ENCODE measurements at regions not wholly inside any gene's neighbourhood (a gene's known extent, or its start where the extent isn't known, plus 50 kb on each side); places are given as distances from the start of the nearest gene placed in this dataset.

- no peak for DNase-seq (ENCODE audit: low spot score)
- intact Hi-C loops (cut with DNase I): no loop called here
- Histone ChIP-seq H3K9me3 (no peaks in the 10 kb centered on the region), H3K27me3 (replicated peaks; ENCODE audit: insufficient read depth) (no peaks in the 10 kb centered on the region), H3K4me3 (no peak overlapping the region), H3K27ac (no peak overlapping the region), H3K4me1 (replicated peaks) (no peaks in the 10 kb centered on the region), H3K36me3 (no peaks in the 10 kb centered on the region)
- no peak for TF ChIP-seq POLR2AphosphoS5 (IDR thresholded peaks at IDR 0.05)
- TF ChIP-seq CTCF (IDR thresholded peaks at IDR 0.05): no peak
- no peak for TF ChIP-seq POLR2A (IDR thresholded peaks at IDR 0.05)
Observed at GRCh38 chr9:29038332-29038731, 1465.1 kb upstream of the C9orf72 start.

- TF ChIP-seq POLR2A (IDR thresholded peaks at IDR 0.05): no peak
- no peak for TF ChIP-seq POLR2AphosphoS5 (IDR thresholded peaks at IDR 0.05)
- no peak for TF ChIP-seq CTCF (IDR thresholded peaks at IDR 0.05)
- Histone ChIP-seq H3K4me1 (replicated peaks) (no peaks in the 10 kb centered on the region), H3K27me3 (replicated peaks; ENCODE audit: insufficient read depth) (no peaks in the 10 kb centered on the region), H3K27ac (no peak overlapping the region), H3K36me3 (no peaks in the 10 kb centered on the region), H3K9me3 (no peaks in the 10 kb centered on the region), H3K4me3 (no peak overlapping the region)
- WGBS: 81% methylated on average over 2 of the region's 2 CpGs
- intact Hi-C loops (cut with DNase I): no loop called here
- DNase-seq (ENCODE audit: low spot score): no peak
Observed at GRCh38 chr9:29039258-29039657, 1466.0 kb upstream of the C9orf72 start.

- Histone ChIP-seq H3K4me1 (replicated peaks) (no peaks in the 10 kb centered on the region), H3K27me3 (replicated peaks; ENCODE audit: insufficient read depth) (no peaks in the 10 kb centered on the region), H3K9me3 (no peaks in the 10 kb centered on the region), H3K36me3 (no peaks in the 10 kb centered on the region), H3K27ac (no peak overlapping the region), H3K4me3 (no peak overlapping the region)
- intact Hi-C loops (cut with DNase I): no loop called here
- 73% methylated on average over 1 of the region's 1 CpG for WGBS
- no peak for DNase-seq (ENCODE audit: low spot score)
- TF ChIP-seq CTCF (IDR thresholded peaks at IDR 0.05) (no peak), POLR2A (IDR thresholded peaks at IDR 0.05) (no peak), POLR2AphosphoS5 (IDR thresholded peaks at IDR 0.05) (no peak)
Observed at GRCh38 chr9:29043072-29043471, 1469.8 kb upstream of the C9orf72 start.

GRCh38 chr9:29044959-29045358 lies 1471.7 kb upstream of the C9orf72 start:
- Histone ChIP-seq H3K9me3 (no peaks in the 10 kb centered on the region), H3K36me3 (no peaks in the 10 kb centered on the region), H3K27me3 (replicated peaks; ENCODE audit: insufficient read depth) (no peaks in the 10 kb centered on the region), H3K27ac (no peak overlapping the region), H3K4me3 (no peak overlapping the region), H3K4me1 (replicated peaks) (no peaks in the 10 kb centered on the region)
- intact Hi-C loops (cut with DNase I): no loop called here
- WGBS: 78% methylated on average over 2 of the region's 2 CpGs
- TF ChIP-seq POLR2A (IDR thresholded peaks at IDR 0.05) (no peak), CTCF (IDR thresholded peaks at IDR 0.05) (no peak), POLR2AphosphoS5 (IDR thresholded peaks at IDR 0.05) (no peak)
- no peak for DNase-seq (ENCODE audit: low spot score)

- WGBS: 47% methylated on average over 1 of the region's 1 CpG
- intact Hi-C loops (cut with DNase I): no loop called here
- no peaks in the 10 kb centered on the region for H3K4me1 ChIP-seq (replicated peaks)
- TF ChIP-seq POLR2AphosphoS5 (IDR thresholded peaks at IDR 0.05): no peak
- TF ChIP-seq CTCF (IDR thresholded peaks at IDR 0.05): no peak
- no peak for TF ChIP-seq POLR2A (IDR thresholded peaks at IDR 0.05)
- no peaks in the 10 kb centered on the region for H3K27me3 ChIP-seq (replicated peaks; ENCODE audit: insufficient read depth)
- no peak overlapping the region for H3K27ac ChIP-seq
- no peaks in the 10 kb centered on the region for H3K9me3 ChIP-seq
- no peaks in the 10 kb centered on the region for H3K36me3 ChIP-seq
- H3K4me3 ChIP-seq: no peak overlapping the region
- no peak for DNase-seq (ENCODE audit: low spot score)
Observed at GRCh38 chr9:29060041-29060440, 1486.8 kb upstream of the C9orf72 start.

Data from prostate gland (tissue), 2 donors.